ENCODE measurements at regions not wholly inside any gene's neighbourhood (a gene's known extent, or its start where the extent isn't known, plus 50 kb on each side); places are given as distances from the start of the nearest gene placed in this dataset.

DNA sequence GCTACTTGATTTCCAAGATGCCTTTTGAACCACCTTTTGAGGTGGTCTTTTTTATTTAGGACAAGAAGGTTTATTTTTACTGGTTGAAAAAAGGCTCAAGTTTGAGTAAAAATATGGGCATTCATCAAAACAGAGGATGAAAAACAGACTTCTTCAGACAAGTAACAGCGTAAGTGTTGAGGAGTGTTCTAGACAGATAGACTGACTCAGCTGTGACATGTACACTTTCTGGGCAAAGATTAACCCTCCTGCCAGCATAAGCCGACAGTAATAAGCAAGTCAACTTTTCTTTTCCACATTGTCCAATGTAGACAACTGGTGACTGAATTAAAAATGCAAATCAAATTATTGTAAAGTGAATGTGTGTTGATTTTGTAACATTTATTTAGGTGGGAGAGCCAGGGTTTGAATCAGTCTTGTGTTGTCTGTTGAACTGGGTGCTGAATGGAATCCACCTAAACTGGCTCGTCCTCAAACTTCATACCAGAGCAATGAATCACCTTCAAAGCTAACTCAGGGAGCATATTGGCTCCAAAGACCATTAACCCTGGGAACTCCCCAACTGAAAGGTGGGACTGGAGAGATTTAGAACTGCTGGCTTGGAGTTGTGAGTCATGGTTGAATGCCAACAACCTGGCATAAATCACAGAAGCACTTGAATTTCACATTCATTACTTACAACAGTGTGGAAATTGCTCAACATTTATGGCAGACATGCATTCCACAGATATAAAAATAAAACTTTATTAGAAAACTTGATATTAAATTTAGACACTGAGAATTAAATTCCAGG, 377.0 kb downstream of the ETS1 start:
- TF ChIP-seq, protein P1, sequence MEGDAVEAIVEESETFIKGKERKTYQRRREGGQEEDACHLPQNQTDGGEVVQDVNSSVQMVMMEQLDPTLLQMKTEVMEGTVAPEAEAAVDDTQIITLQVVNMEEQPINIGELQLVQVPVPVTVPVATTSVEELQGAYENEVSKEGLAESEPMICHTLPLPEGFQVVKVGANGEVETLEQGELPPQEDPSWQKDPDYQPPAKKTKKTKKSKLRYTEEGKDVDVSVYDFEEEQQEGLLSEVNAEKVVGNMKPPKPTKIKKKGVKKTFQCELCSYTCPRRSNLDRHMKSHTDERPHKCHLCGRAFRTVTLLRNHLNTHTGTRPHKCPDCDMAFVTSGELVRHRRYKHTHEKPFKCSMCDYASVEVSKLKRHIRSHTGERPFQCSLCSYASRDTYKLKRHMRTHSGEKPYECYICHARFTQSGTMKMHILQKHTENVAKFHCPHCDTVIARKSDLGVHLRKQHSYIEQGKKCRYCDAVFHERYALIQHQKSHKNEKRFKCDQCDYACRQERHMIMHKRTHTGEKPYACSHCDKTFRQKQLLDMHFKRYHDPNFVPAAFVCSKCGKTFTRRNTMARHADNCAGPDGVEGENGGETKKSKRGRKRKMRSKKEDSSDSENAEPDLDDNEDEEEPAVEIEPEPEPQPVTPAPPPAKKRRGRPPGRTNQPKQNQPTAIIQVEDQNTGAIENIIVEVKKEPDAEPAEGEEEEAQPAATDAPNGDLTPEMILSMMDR (IDR thresholded peaks at IDR 0.05; ENCODE audit: insufficient read depth, low read length): no peak
- H3K4me3 ChIP-seq (ENCODE audit: low read depth, low read length): no peak overlapping the region
- peak; percentile 99 for DNase-seq (ENCODE audit: low read depth)

DNA sequence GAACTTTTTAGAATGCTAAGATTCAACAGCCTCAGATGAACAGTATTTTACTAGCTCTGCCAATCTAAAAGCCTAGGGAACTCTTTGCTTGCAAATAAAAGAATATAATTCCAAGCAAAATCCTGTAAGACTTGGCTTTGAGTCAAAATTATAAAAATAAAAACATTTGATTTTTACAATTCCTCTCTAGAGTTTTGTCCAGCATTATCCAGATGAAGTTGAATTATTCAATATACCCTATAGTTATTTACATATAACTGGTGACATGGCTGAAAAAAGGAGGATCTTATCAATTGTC, 378.3 kb downstream of the ETS1 start:
- H3K4me3 ChIP-seq (ENCODE audit: low read depth, low read length): no peak overlapping the region
- TF ChIP-seq, protein P1 (IDR thresholded peaks at IDR 0.05; ENCODE audit: insufficient read depth, low read length): no peak
- no peak for DNase-seq (ENCODE audit: low read depth)

DNA sequence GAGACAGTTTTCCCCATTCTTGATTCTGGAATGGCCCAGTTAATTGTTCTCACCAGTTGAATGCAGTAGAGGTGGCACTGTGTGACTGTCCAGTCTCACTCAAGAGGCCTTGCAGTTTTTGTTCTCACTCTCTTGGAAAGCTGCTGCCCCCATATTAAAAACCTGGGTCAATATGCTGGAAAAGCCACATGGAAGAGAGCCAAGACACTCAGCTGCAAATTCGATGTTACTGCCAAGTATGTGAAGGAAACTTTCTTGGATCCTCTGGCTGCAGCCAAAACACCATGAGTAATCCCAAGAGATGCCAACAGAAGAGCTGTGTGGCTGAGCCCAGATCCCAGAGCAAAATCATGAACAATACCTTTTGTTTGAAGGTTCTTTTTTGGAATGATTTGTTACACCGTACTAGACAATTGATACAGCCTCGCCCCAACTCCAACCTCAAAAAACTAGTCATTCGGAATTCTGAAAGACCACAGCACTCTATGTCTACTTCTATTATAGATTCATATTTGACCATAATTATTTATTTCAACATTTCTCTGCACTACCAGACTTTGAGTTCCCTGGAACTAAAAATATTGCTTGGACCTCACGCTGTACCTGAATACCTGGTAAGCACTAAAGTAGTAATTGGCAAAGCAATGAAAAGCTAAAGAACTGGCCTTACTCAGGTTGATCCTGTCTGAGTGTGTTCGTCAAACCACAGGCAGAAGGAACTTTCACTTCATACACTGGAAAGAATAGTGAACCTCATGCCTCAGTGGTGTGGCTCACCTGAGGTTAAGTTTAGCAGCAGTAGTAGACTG, 378.8 kb downstream of the ETS1 start:
- TF ChIP-seq, protein P1 (IDR thresholded peaks at IDR 0.05; ENCODE audit: insufficient read depth, low read length): no peak
- DNase-seq (ENCODE audit: low read depth): peak; percentile 99
- no peak overlapping the region for H3K4me3 ChIP-seq (ENCODE audit: low read depth, low read length)

DNA sequence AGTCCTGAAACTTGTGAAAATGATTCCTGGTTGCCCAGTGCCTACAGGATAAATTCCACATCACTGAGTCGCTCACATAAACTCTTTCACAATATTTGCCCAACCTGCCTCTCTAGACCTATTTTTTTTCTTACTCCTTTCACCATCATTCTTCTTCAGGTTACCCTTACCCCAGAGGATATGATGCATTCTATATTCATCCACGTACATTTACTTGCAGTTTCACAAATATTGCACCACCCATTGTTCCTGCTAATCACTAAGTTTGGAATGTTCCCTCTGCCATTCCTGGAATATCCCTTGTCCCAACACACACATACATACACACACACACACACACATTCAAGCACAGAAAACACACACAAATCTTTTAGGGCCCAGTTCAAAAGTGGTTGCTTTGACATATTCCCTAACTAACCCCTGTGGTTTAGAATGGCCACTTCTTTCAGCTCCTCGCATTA, 379.5 kb downstream of the ETS1 start:
- peak; percentile 99 for DNase-seq (ENCODE audit: low read depth)
- TF ChIP-seq, protein P1 (IDR thresholded peaks at IDR 0.05; ENCODE audit: insufficient read depth, low read length): no peak
- no peak overlapping the region for H3K4me3 ChIP-seq (ENCODE audit: low read depth, low read length)

DNA sequence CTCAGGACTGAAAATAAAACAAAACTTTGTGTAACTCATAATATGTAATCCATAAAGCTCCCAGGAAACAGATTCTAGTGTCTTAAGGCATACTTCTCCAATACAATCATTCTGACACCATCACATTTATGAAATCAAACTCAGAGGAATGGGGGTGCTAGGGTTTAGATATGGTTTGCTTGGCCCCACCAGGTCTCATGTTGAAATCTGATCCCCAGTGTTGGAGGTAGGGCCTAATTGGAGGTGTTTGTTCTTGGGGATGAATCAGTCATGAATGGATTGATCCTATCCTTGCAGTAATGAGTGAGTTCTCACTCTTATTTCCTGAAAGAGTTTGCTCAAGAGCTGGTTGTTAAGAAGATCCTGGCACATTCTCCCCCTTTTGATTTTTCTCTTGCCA, 380.9 kb downstream of the ETS1 start:
- no peak for DNase-seq (ENCODE audit: low read depth)
- TF ChIP-seq, protein P1 (IDR thresholded peaks at IDR 0.05; ENCODE audit: insufficient read depth, low read length): no peak
- no peak overlapping the region for H3K4me3 ChIP-seq (ENCODE audit: low read depth, low read length)

DNA sequence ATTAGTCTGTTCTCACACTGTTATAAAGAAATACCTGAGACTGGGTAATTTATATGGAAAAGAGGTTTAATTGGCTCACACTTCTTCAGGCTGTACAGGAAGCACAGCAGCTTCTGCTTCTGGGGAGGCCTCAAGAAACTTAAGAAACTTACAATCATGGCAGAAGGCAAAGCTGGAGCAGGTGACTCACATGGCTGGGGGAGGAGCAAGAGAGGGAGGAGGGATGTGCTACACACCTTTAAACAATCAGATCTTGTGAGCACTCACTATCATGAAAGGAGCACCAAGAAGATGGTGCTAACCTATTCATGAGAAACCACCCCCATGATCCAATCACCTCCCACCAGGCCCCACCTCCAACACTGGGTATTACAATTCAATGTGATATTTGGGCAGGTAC, 381.6 kb downstream of the ETS1 start:
- DNase-seq (ENCODE audit: low read depth): no peak
- no peak overlapping the region for H3K4me3 ChIP-seq (ENCODE audit: low read depth, low read length)
- TF ChIP-seq, protein P1 (IDR thresholded peaks at IDR 0.05; ENCODE audit: insufficient read depth, low read length): no peak

Measured in fibroblast of the aortic adventitia (primary cell).